ENCODE measurements at regions not wholly inside any gene's neighbourhood (a gene's known extent, or its start where the extent isn't known, plus 50 kb on each side); places are given as distances from the start of the nearest gene placed in this dataset.

DNA sequence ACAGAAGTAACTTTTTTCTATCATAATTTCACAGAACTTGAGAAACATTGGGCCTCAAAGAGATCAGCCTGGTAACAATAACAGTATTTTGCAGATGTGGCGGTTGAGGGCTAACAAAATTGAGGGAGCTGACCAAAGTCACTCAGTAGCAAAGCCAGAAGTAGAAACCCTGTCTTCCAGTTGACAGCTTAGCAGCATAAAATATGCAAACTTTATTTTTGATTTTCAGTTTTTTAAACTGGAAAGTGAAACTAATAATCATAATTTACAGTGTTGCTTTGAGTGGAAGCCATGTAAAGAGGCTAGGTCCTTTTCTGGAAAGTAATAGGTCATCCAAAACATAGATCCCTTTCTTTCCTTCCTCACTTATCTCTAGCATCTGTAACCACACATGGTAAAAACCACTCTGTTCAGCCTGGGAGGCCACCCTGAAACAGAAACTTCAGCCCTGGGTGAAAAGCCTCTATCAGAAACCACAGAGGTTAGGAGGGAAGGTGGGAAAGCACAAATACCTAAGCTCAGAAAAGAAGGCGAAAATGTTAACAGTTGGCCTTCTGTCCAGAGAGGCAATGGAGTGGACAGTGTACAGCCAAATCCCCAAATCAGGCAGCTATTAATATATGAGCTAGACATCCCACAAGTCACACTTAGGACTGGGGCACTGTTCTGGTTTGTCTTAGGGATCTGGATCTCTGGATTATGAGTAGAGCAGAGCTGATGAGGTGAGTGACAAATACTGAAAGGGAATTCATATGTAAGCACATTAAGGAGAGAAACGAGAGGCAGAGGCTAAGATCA is 61.1 kb upstream of the ARSJ start:
- TF ChIP-seq, protein P1, sequence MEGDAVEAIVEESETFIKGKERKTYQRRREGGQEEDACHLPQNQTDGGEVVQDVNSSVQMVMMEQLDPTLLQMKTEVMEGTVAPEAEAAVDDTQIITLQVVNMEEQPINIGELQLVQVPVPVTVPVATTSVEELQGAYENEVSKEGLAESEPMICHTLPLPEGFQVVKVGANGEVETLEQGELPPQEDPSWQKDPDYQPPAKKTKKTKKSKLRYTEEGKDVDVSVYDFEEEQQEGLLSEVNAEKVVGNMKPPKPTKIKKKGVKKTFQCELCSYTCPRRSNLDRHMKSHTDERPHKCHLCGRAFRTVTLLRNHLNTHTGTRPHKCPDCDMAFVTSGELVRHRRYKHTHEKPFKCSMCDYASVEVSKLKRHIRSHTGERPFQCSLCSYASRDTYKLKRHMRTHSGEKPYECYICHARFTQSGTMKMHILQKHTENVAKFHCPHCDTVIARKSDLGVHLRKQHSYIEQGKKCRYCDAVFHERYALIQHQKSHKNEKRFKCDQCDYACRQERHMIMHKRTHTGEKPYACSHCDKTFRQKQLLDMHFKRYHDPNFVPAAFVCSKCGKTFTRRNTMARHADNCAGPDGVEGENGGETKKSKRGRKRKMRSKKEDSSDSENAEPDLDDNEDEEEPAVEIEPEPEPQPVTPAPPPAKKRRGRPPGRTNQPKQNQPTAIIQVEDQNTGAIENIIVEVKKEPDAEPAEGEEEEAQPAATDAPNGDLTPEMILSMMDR (IDR thresholded peaks at IDR 0.05): no peak
- no peak for TF ChIP-seq POLR2A (IDR thresholded peaks at IDR 0.05)

Measured in adrenal gland (tissue), 5 donors.